ENCODE measurements at regions not wholly inside any gene's neighbourhood (a gene's known extent, or its start where the extent isn't known, plus 50 kb on each side); places are given as distances from the start of the nearest gene placed in this dataset.

GRCh38 chr1:22224091-22224490 is 81.2 kb upstream of the WNT4 start:
- FAIRE-seq: no peak
- TF ChIP-seq SRF (IDR thresholded peaks at IDR 0.05; ENCODE audit: low read depth, low read length): no peak
- TF ChIP-seq POU5F1 (IDR thresholded peaks at IDR 0.05; ENCODE audit: low read depth, low read length): no peak
- no peak for TF ChIP-seq EZH2 (IDR thresholded peaks at IDR 0.05; ENCODE audit: low read depth, low read length, severe bottlenecking)
- TF ChIP-seq JUN (IDR thresholded peaks at IDR 0.05; ENCODE audit: low read depth, low read length): no peak
- TF ChIP-seq SAP30 (IDR thresholded peaks at IDR 0.05; ENCODE audit: insufficient read depth, insufficient replicate concordance, low read length): no peak
- no peak for TF ChIP-seq GTF2F1 (IDR thresholded peaks at IDR 0.05; ENCODE audit: borderline replicate concordance, low read depth, low read length)
- Histone ChIP-seq H2BK15ac (ENCODE audit: low read length) (0 out of 2 replicates have a peak overlapping the region, but pooled peaks have one; percentile 8), H4K20me1 (replicated peaks in 1 of 2; ENCODE audit: control insufficient read depth in 1 of 2, insufficient read depth in 2 of 2, low read length in 2 of 2) (no peaks in the 10 kb centered on the region), H3K23me2 (ENCODE audit: low read depth, low read length) (no peaks in the 10 kb centered on the region), H3K4me3 (ENCODE audit: extremely low read depth in 1 of 4, insufficient read depth in 2 of 4, low read depth in 3 of 4, low read length in 4 of 4) (no peak overlapping the region), H3K79me1 (ENCODE audit: low read depth, low read length) (no peaks in the 10 kb centered on the region; the same call in 1 of the 2 replicates), H4K8ac (ENCODE audit: extremely low read depth, insufficient read depth, low read length) (no peak overlapping the region), H3K27me3 (replicated peaks in 1 of 4; ENCODE audit: control insufficient read depth in 3 of 4, extremely low read depth in 1 of 4, insufficient read depth in 3 of 4, low read length in 3 of 4) (no peaks in the 10 kb centered on the region), H3K79me2 (ENCODE audit: control insufficient read depth in 1 of 2, insufficient read depth in 2 of 2, low read length in 2 of 2) (no peaks in the 10 kb centered on the region), H4K91ac (replicated peaks; ENCODE audit: insufficient read length, low read length) (no peak overlapping the region), H2BK20ac (ENCODE audit: low read length) (peak overlapping the region; percentile 55; the same call in 1 of the 2 replicates), H2BK12ac (ENCODE audit: low read depth, low read length) (no peak overlapping the region), H3K23ac (ENCODE audit: insufficient read length) (no peak overlapping the region), H2BK5ac (ENCODE audit: low read depth, low read length) (no peak overlapping the region), H3K18ac (ENCODE audit: extremely low read depth, low read length) (no peak overlapping the region), H3K4me1 (replicated peaks in 1 of 4; ENCODE audit: control insufficient read depth in 3 of 4, insufficient read depth in 4 of 4, low read length in 3 of 4) (peaks cover 1 to 9% (median 7%) of the 10 kb centered on the region in 4 experiments; a peak in 4 of 7 replicates), H4K5ac (ENCODE audit: insufficient read length, low read depth, low read length) (no peak overlapping the region), H3K4ac (replicated peaks; ENCODE audit: insufficient read length, low read depth, low read length) (no peak overlapping the region), H2AK5ac (ENCODE audit: low read depth, low read length) (no peak overlapping the region), H2AFZ (ENCODE audit: low read length) (no peak overlapping the region), H3K9me3 (ENCODE audit: insufficient read depth in 2 of 2, low read depth in 1 of 2, low read length in 1 of 2) (peaks cover 3 to 4% of the 10 kb centered on the region in 2 experiments; a peak in 1 of 4 replicates), H3K4me2 (ENCODE audit: insufficient read depth in 1 of 2, low read depth in 2 of 2, low read length in 2 of 2) (no peak overlapping the region), H2BK120ac (replicated peaks; ENCODE audit: low read depth, low read length) (no peak overlapping the region), H3K27ac (ENCODE audit: low read depth, low read length) (no peak overlapping the region), H3K9ac (replicated peaks in 1 of 4; ENCODE audit: extremely low read depth in 1 of 4, low read depth in 3 of 4, low read length in 3 of 4) (no peak overlapping the region), H3K36me3 (ENCODE audit: control insufficient read depth in 2 of 4, insufficient read depth in 4 of 4, low read length in 3 of 4) (no peaks in the 10 kb centered on the region), H3K56ac (replicated peaks; ENCODE audit: insufficient read length, low read depth, low read length) (no peak overlapping the region), H3K14ac (ENCODE audit: insufficient read length) (no peak overlapping the region)
- ChIA-PET POLR2A (ENCODE audit: partially characterized antibody) (interaction anchor here (1.1 kb wide), 1 partner anchor 39 kb away, joined by 3 read pairs; no protein-coding TSS in a partner anchor), CTCF (ENCODE audit: partially characterized antibody) (interaction anchor here (1.3 kb wide), 1 partner anchor 193 kb away, joined by 4 read pairs; no protein-coding TSS in a partner anchor)
- 83% methylated on average over 4 of the region's 5 CpGs; no CpG with 5 or more reads in 1 of the 2 experiments for WGBS, 2 experiments (ENCODE audit: extremely low coverage in 1 of 2, insufficient coverage in 1 of 2, insufficient read length in 1 of 2, insufficient replicate concordance in 2 of 2, low coverage in 1 of 2, low lambda C conversion rate in 2 of 2, missing lambda C conversion rate in 1 of 2)
- no peak for DNase-seq (ENCODE audit: low read depth in 1 of 2, low spot score in 2 of 2)

Data from H1 (cell line).